HCT116 (cell line): ENCODE measurements at regions not wholly inside any gene's neighbourhood (a gene's known extent, or its start where the extent isn't known, plus 50 kb on each side); places are given as distances from the start of the nearest gene placed in this dataset.

Source experiments
- ATAC-seq: fragments of 200-7000 bp; cut with Tn5 transposase; 2 replicates; pipeline ENCODE4 v1.9.1; 2020; ENCODE audit warnings: mild to moderate bottlenecking, moderate library complexity
- BruUV-seq: library from RNA; stranded (reverse); fragments of 400-500 nt; replicated peaks from 2 replicates; lab custom pipeline; 2021; lab: Mats Ljungman, UMichigan
- CTCF ChIA-PET: fragments of 300-600 bp; sonication (Branson Sonifier 250); formaldehyde crosslinking; loops from one replicate; lab custom pipeline; 2021; ENCODE audit warnings: antibody characterized with exemption; lab: Charles Lee
- POLR2A ChIA-PET: fragments of 300-600, 350-600 bp; sonication (Branson Sonifier 250); formaldehyde crosslinking; loops from one replicate; lab custom pipeline; 2021; ENCODE audit warnings: antibody characterized with exemption; lab: Charles Lee
- RAD21 ChIA-PET, 2 experiments: fragments of 300-600 bp; sonication (Branson Sonifier 250); formaldehyde crosslinking; loops; one replicate each; lab custom pipeline; 2023; ENCODE audit warnings: low total read pairs in 2 of 2; ENCODE audit not compliant: uncharacterized antibody in 2 of 2, unreplicated experiment in 2 of 2, low non-redundant PET in 1 of 2; lab: Charles Lee
- DNase-seq: peaks from one replicate; pipeline ENCODE4 v3.0.0-alpha.2; 2010; ENCODE audit warnings: low read depth, low spot score
- H2AFZ ChIP-seq: fragments of 200-600 bp; shearing (Covaris generic), sonication (generic); 2 replicates; pipeline ENCODE4 v1.6.1; 2017; ENCODE audit warnings: low read depth, mixed run types, mixed read lengths, antibody characterized with exemption, low read length; ENCODE audit not compliant: poor library complexity, severe bottlenecking
- H3K27ac ChIP-seq: 2 replicates; pipeline ENCODE4 v1.5.1; 2012; ENCODE audit warnings: low read depth, low read length
- H3K27me3 ChIP-seq: fragments of 200-600 bp; sonication (generic); 2 replicates; pipeline ENCODE4 v1.6.1; 2016; ENCODE audit warnings: mixed run types, low read length, mixed read lengths; ENCODE audit not compliant: insufficient read depth
- H3K36me3 ChIP-seq, 2 experiments: fragments of 200-500 bp in 1 of 2; fragments of 200-600 bp in 1 of 2; sonication (Bioruptor generic) in 1 of 2; sonication (generic) in 1 of 2; 2 replicates each; pipeline versions ENCODE4 v1.5.1 to v1.6.1; 2014 to 2016; ENCODE audit warnings: low read length in 2 of 2, inconsistent platforms in 1 of 2, mixed read lengths in 1 of 2, mixed run types in 1 of 2; ENCODE audit not compliant: insufficient read depth in 2 of 2, control insufficient read depth in 1 of 2
- H3K4me1 ChIP-seq, 2 experiments: fragments of 200-600 bp in 1 of 2; sonication (generic) in 1 of 2; 2 replicates each; pipeline versions ENCODE4 v1.5.1 to v1.6.1; 2012 to 2017; ENCODE audit warnings: low read length in 2 of 2, inconsistent platforms in 1 of 2, mild to moderate bottlenecking in 1 of 2, mixed read lengths in 1 of 2, mixed run types in 1 of 2, moderate library complexity in 1 of 2; ENCODE audit not compliant: insufficient read depth in 2 of 2, control insufficient read depth in 1 of 2
- H3K4me2 ChIP-seq: fragments of 200-600 bp; sonication (generic); 2 replicates; pipeline ENCODE4 v1.6.1; 2017; ENCODE audit warnings: mixed run types, low read length, mixed read lengths
- H3K4me3 ChIP-seq, 2 experiments: fragments of 200-600 bp in 1 of 2; sonication (generic) in 1 of 2; replicated peaks in 1 of 2; 2 replicates each; pipeline ENCODE4 v1.5.1; 2011 to 2016; ENCODE audit warnings: low read length in 2 of 2, control low read depth in 1 of 2, low read depth in 1 of 2, mild to moderate bottlenecking in 1 of 2, mixed read lengths in 1 of 2, mixed run types in 1 of 2
- H3K79me2 ChIP-seq: fragments of 200-600 bp; sonication (generic); 2 replicates; pipeline ENCODE4 v1.6.1; 2017; ENCODE audit warnings: mild to moderate bottlenecking, mixed run types, low read length, moderate library complexity, mixed read lengths; ENCODE audit not compliant: insufficient read depth
- H3K9ac ChIP-seq: fragments of 200-600 bp; sonication (generic); 2 replicates; pipeline ENCODE4 v1.6.1; 2016; ENCODE audit warnings: low read length, mixed read lengths
- H3K9me2 ChIP-seq: fragments of 200-600 bp; sonication (generic), shearing (Covaris generic); 2 replicates; pipeline ENCODE4 v1.6.1; 2017; ENCODE audit warnings: mixed run types, mild to moderate bottlenecking, moderate library complexity; ENCODE audit not compliant: insufficient read depth
- H3K9me3 ChIP-seq, 2 experiments: fragments of 200-500 bp in 1 of 2; fragments of 200-600 bp in 1 of 2; sonication (Bioruptor generic) in 1 of 2; sonication (generic) in 1 of 2; 2 replicates each; pipeline ENCODE4 v1.6.1; 2014 to 2017; ENCODE audit warnings: low read length in 2 of 2, mixed read lengths in 2 of 2, inconsistent platforms in 1 of 2, low read depth in 1 of 2, mild to moderate bottlenecking in 1 of 2, mixed run types in 1 of 2, moderate library complexity in 1 of 2; ENCODE audit not compliant: control insufficient read depth in 1 of 2, insufficient read depth in 1 of 2
- H4K20me1 ChIP-seq: fragments of 200-600 bp; sonication (generic), shearing (Covaris generic); 2 replicates; pipeline ENCODE4 v1.6.1; 2017; ENCODE audit warnings: mixed run types, mild to moderate bottlenecking, moderate library complexity; ENCODE audit not compliant: insufficient read depth
- ATF3 ChIP-seq: IDR thresholded peaks from 2 replicates; pipeline ENCODE4 v1.6.1; 2012
- CEBPB ChIP-seq: IDR thresholded peaks from 2 replicates; pipeline ENCODE4 v1.6.1; 2012; ENCODE audit warnings: low read depth
- EGR1 ChIP-seq: IDR thresholded peaks from 2 replicates; pipeline ENCODE4 v1.6.1; 2012; ENCODE audit warnings: low read depth
- EZH2phosphoT487 ChIP-seq: fragments of 200-600 bp; IDR thresholded peaks from 2 replicates; pipeline ENCODE4 v1.6.1; 2018; ENCODE audit warnings: antibody characterized with exemption, borderline replicate concordance
- JUND ChIP-seq: IDR thresholded peaks from 2 replicates; pipeline ENCODE4 v1.6.1; 2012
- POLR2AphosphoS5 ChIP-seq: IDR thresholded peaks from 2 replicates; pipeline ENCODE4 v1.6.1; 2011; ENCODE audit warnings: mild to moderate bottlenecking, low read depth, low read length, moderate library complexity
- RAD21 ChIP-seq: IDR thresholded peaks from 2 replicates; pipeline ENCODE4 v1.6.1; 2012; ENCODE audit warnings: low read depth, mild to moderate bottlenecking
- SRF ChIP-seq: IDR thresholded peaks from 2 replicates; pipeline ENCODE4 v1.6.1; 2012; ENCODE audit warnings: low read depth
- YY1 ChIP-seq: IDR thresholded peaks from 2 replicates; pipeline ENCODE4 v1.6.1; 2011; ENCODE audit warnings: low read length, low read depth, moderate library complexity, mild to moderate bottlenecking; ENCODE audit not compliant: insufficient replicate concordance; ENCODE audit errors: extremely low read depth
- ZNF274 ChIP-seq: fragments of 200-500 bp; sonication (Bioruptor generic); IDR thresholded peaks from 2 replicates; pipeline ENCODE4 v1.6.1; 2014; ENCODE audit warnings: mild to moderate bottlenecking, low read depth, low read length, inconsistent platforms
- intact Hi-C: fragments of 100-400 bp; cut with micrococcal nuclease; formaldehyde crosslinking; loops from 2 replicates; pipeline ENCODE4 v1.10.0; 2022
- TF ChIP-seq, protein P1 (sequence below): IDR thresholded peaks from 2 replicates; pipeline ENCODE4 v1.6.1; 2011; ENCODE audit warnings: mild to moderate bottlenecking, low read length, moderate library complexity; ENCODE audit not compliant: insufficient replicate concordance; ENCODE audit errors: extremely low read depth
- TF ChIP-seq, protein P2 (sequence below): IDR thresholded peaks from 2 replicates; pipeline ENCODE4 v1.6.1; 2012; ENCODE audit warnings: low read depth
- TF ChIP-seq, protein P3 (sequence below), 3 experiments: fragments of 200-600 bp in 1 of 3; sonication (generic) in 1 of 3; IDR thresholded peaks in 2 of 3; conservative IDR thresholded peaks in 1 of 3; 2 replicates each; pipeline ENCODE4 v1.5.1; 2012 to 2017; ENCODE audit warnings: low read depth in 2 of 3, low read length in 2 of 3, antibody characterized with exemption in 1 of 3, borderline replicate concordance in 1 of 3, control low read depth in 1 of 3, mild to moderate bottlenecking in 1 of 3, mixed read lengths in 1 of 3, mixed run types in 1 of 3, moderate library complexity in 1 of 3; ENCODE audit not compliant: insufficient read depth in 1 of 3

DNA sequence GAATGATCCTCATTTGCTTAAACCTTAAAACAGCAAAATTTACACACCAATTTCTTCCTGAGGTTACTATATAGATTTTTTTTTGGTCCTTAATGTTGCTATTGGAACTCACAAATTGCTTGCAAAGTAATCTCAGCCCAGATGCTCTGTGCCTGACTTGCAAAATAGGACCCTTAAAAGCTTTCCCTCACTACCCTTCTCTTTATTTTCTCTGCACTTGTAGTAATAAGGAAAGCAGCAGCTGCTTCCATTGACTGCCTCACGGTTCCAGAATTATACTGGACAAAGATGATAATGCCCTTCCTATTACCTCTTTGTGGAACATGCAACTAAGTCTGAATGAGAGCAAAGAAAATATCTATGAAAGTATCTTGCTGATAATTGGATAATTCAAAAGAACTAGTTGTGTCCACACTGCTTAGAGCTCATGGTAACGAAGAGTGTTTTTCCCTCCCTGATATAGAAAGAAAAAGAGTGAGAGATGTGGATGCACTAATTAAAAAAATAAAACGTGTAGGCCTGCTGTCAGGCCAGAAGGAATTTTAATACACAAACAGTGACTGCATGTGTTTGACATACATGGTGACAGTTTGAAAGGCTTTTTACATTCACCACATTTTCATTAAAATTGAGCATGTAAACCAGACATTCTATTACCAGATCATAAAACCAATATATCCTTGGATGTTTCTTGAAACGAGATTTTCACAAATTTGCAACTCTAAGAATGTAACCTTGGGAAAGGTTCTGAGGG, 783.1 kb downstream of the GBE1 start:
- intact Hi-C loops = no loop called here

More for the DNA sequence above, 783.1 kb downstream of the GBE1 start:
- no peaks in the 10 kb centered on the region for H3K36me3 ChIP-seq
- H3K79me2 ChIP-seq = no peaks in the 10 kb centered on the region
- no peak for DNase-seq
- H3K9me2 ChIP-seq = no peaks in the 10 kb centered on the region
- no peak for ATAC-seq
- no peak overlapping the region for H3K27ac ChIP-seq
- no peaks in the 10 kb centered on the region for H3K27me3 ChIP-seq
- no peaks in the 10 kb centered on the region for H4K20me1 ChIP-seq
- TF ChIP-seq, protein P1, sequence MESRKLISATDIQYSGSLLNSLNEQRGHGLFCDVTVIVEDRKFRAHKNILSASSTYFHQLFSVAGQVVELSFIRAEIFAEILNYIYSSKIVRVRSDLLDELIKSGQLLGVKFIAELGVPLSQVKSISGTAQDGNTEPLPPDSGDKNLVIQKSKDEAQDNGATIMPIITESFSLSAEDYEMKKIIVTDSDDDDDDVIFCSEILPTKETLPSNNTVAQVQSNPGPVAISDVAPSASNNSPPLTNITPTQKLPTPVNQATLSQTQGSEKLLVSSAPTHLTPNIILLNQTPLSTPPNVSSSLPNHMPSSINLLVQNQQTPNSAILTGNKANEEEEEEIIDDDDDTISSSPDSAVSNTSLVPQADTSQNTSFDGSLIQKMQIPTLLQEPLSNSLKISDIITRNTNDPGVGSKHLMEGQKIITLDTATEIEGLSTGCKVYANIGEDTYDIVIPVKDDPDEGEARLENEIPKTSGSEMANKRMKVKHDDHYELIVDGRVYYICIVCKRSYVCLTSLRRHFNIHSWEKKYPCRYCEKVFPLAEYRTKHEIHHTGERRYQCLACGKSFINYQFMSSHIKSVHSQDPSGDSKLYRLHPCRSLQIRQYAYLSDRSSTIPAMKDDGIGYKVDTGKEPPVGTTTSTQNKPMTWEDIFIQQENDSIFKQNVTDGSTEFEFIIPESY = no peak
- TF ChIP-seq RAD21 = no peak
- TF ChIP-seq ATF3 = no peak
- TF ChIP-seq EZH2phosphoT487 = no peak
- TF ChIP-seq, protein P2, sequence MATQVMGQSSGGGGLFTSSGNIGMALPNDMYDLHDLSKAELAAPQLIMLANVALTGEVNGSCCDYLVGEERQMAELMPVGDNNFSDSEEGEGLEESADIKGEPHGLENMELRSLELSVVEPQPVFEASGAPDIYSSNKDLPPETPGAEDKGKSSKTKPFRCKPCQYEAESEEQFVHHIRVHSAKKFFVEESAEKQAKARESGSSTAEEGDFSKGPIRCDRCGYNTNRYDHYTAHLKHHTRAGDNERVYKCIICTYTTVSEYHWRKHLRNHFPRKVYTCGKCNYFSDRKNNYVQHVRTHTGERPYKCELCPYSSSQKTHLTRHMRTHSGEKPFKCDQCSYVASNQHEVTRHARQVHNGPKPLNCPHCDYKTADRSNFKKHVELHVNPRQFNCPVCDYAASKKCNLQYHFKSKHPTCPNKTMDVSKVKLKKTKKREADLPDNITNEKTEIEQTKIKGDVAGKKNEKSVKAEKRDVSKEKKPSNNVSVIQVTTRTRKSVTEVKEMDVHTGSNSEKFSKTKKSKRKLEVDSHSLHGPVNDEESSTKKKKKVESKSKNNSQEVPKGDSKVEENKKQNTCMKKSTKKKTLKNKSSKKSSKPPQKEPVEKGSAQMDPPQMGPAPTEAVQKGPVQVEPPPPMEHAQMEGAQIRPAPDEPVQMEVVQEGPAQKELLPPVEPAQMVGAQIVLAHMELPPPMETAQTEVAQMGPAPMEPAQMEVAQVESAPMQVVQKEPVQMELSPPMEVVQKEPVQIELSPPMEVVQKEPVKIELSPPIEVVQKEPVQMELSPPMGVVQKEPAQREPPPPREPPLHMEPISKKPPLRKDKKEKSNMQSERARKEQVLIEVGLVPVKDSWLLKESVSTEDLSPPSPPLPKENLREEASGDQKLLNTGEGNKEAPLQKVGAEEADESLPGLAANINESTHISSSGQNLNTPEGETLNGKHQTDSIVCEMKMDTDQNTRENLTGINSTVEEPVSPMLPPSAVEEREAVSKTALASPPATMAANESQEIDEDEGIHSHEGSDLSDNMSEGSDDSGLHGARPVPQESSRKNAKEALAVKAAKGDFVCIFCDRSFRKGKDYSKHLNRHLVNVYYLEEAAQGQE = no peak
- no peak for TF ChIP-seq SRF
- TF ChIP-seq CEBPB = no peak
- TF ChIP-seq, protein P3, sequence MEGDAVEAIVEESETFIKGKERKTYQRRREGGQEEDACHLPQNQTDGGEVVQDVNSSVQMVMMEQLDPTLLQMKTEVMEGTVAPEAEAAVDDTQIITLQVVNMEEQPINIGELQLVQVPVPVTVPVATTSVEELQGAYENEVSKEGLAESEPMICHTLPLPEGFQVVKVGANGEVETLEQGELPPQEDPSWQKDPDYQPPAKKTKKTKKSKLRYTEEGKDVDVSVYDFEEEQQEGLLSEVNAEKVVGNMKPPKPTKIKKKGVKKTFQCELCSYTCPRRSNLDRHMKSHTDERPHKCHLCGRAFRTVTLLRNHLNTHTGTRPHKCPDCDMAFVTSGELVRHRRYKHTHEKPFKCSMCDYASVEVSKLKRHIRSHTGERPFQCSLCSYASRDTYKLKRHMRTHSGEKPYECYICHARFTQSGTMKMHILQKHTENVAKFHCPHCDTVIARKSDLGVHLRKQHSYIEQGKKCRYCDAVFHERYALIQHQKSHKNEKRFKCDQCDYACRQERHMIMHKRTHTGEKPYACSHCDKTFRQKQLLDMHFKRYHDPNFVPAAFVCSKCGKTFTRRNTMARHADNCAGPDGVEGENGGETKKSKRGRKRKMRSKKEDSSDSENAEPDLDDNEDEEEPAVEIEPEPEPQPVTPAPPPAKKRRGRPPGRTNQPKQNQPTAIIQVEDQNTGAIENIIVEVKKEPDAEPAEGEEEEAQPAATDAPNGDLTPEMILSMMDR (IDR thresholded peaks at IDR 0.05 in 2 of 3, conservative IDR thresholded peaks at IDR 0.05 in 1 of 3; ENCODE audit: borderline replicate concordance in 1 of 3, insufficient read depth in 1 of 3, low read depth in 2 of 3, low read length in 2 of 3) = no peak
- TF ChIP-seq EGR1 = no peak
- TF ChIP-seq JUND = no peak
- TF ChIP-seq ZNF274 = no peak
- TF ChIP-seq YY1 = no peak
- no peak for TF ChIP-seq POLR2AphosphoS5
- POLR2A ChIA-PET = no interaction called here
- RAD21 ChIA-PET = no interaction called here
- H3K9me3 ChIP-seq = peaks cover 10 to 21% of the 10 kb centered on the region in 2 experiments; a peak in 2 of 4 replicates
- no peaks in the 10 kb centered on the region for H3K4me1 ChIP-seq
- CTCF ChIA-PET = no interaction called here
- H3K4me3 ChIP-seq = no peak overlapping the region
- BruUV-seq = no TSS peak
- H2AFZ ChIP-seq = no peak overlapping the region
- no peak overlapping the region for H3K4me2 ChIP-seq
- H3K9ac ChIP-seq = no peak overlapping the region
